ENCODE measurements at regions not wholly inside any gene's neighbourhood (a gene's known extent, or its start where the extent isn't known, plus 50 kb on each side); places are given as distances from the start of the nearest gene placed in this dataset.

- WGBS, 2 experiments (ENCODE audit: insufficient coverage in 2 of 2): 76% methylated on average over 8 to 9 of the region's 9 CpGs
- Histone ChIP-seq H3K4me1 (ENCODE audit: control insufficient read depth, insufficient read depth, low read length, poor library complexity, severe bottlenecking) (peaks cover 10% of the 10 kb centered on the region), H3K9me3 (ENCODE audit: control insufficient read depth, low read length) (peaks cover 3% of the 10 kb centered on the region), H3K27ac (ENCODE audit: low read depth, low read length, severe bottlenecking) (peak overlapping the region; percentile 53), H3K36me3 (ENCODE audit: control insufficient read depth, insufficient read depth, low read length) (no peaks in the 10 kb centered on the region), H3K4me3 (ENCODE audit: extremely low read depth, insufficient read depth, low read length, poor library complexity, severe bottlenecking) (no peak overlapping the region)
Measured at GRCh38 chr5:174159327-174160114, 114.0 kb downstream of the NSG2 start.

GRCh38 chr5:174165406-174165805 lies 119.9 kb downstream of the NSG2 start:
- Histone ChIP-seq H3K27ac (ENCODE audit: low read depth, low read length, severe bottlenecking) (no peak overlapping the region), H3K4me3 (ENCODE audit: extremely low read depth, insufficient read depth, low read length, poor library complexity, severe bottlenecking) (no peak overlapping the region), H3K9me3 (ENCODE audit: control insufficient read depth, low read length) (no peaks in the 10 kb centered on the region), H3K36me3 (ENCODE audit: control insufficient read depth, insufficient read depth, low read length) (no peaks in the 10 kb centered on the region), H3K4me1 (ENCODE audit: control insufficient read depth, insufficient read depth, low read length, poor library complexity, severe bottlenecking) (no peaks in the 10 kb centered on the region)
- 63 to 65% methylated on average over 5 to 6 of the region's 9 CpGs for WGBS, 2 experiments (ENCODE audit: insufficient coverage in 2 of 2)

GRCh38 chr5:174166231-174167079 lies 120.9 kb downstream of the NSG2 start:
- Histone ChIP-seq H3K27ac (ENCODE audit: low read depth, low read length, severe bottlenecking) (no peak overlapping the region), H3K36me3 (ENCODE audit: control insufficient read depth, insufficient read depth, low read length) (no peaks in the 10 kb centered on the region), H3K9me3 (ENCODE audit: control insufficient read depth, low read length) (no peaks in the 10 kb centered on the region), H3K4me3 (ENCODE audit: extremely low read depth, insufficient read depth, low read length, poor library complexity, severe bottlenecking) (no peak overlapping the region), H3K4me1 (ENCODE audit: control insufficient read depth, insufficient read depth, low read length, poor library complexity, severe bottlenecking) (no peaks in the 10 kb centered on the region)
- 67 to 75% methylated on average over 8 to 9 of the region's 10 CpGs for WGBS, 2 experiments (ENCODE audit: insufficient coverage in 2 of 2)

GRCh38 chr5:174167080-174167910 lies 121.8 kb downstream of the NSG2 start:
- Histone ChIP-seq H3K4me1 (ENCODE audit: control insufficient read depth, insufficient read depth, low read length, poor library complexity, severe bottlenecking) (no peaks in the 10 kb centered on the region), H3K36me3 (ENCODE audit: control insufficient read depth, insufficient read depth, low read length) (no peaks in the 10 kb centered on the region), H3K4me3 (ENCODE audit: extremely low read depth, insufficient read depth, low read length, poor library complexity, severe bottlenecking) (no peak overlapping the region), H3K27ac (ENCODE audit: low read depth, low read length, severe bottlenecking) (no peak overlapping the region), H3K9me3 (ENCODE audit: control insufficient read depth, low read length) (no peaks in the 10 kb centered on the region)
- 89 to 92% methylated on average over 9 to 11 of the region's 16 CpGs for WGBS, 2 experiments (ENCODE audit: insufficient coverage in 2 of 2)

- H3K9me3 ChIP-seq (ENCODE audit: control insufficient read depth, low read length): no peaks in the 10 kb centered on the region
- 9 to 17% methylated on average over 3 to 5 of the region's 5 CpGs for WGBS, 2 experiments (ENCODE audit: insufficient coverage in 2 of 2)
- no peak overlapping the region for H3K4me3 ChIP-seq (ENCODE audit: extremely low read depth, insufficient read depth, low read length, poor library complexity, severe bottlenecking)
- H3K4me1 ChIP-seq (ENCODE audit: control insufficient read depth, insufficient read depth, low read length, poor library complexity, severe bottlenecking): no peaks in the 10 kb centered on the region
- no peak overlapping the region for H3K27ac ChIP-seq (ENCODE audit: low read depth, low read length, severe bottlenecking)
- no peaks in the 10 kb centered on the region for H3K36me3 ChIP-seq (ENCODE audit: control insufficient read depth, insufficient read depth, low read length)
Measured at GRCh38 chr5:174172152-174172551, 126.6 kb downstream of the NSG2 start.

GRCh38 chr5:174172566-174172965 lies 127.1 kb downstream of the NSG2 start:
- H3K36me3 ChIP-seq (ENCODE audit: control insufficient read depth, insufficient read depth, low read length): no peaks in the 10 kb centered on the region
- H3K4me3 ChIP-seq (ENCODE audit: extremely low read depth, insufficient read depth, low read length, poor library complexity, severe bottlenecking): no peak overlapping the region
- H3K9me3 ChIP-seq (ENCODE audit: control insufficient read depth, low read length): no peaks in the 10 kb centered on the region
- H3K27ac ChIP-seq (ENCODE audit: low read depth, low read length, severe bottlenecking): no peak overlapping the region
- H3K4me1 ChIP-seq (ENCODE audit: control insufficient read depth, insufficient read depth, low read length, poor library complexity, severe bottlenecking): no peaks in the 10 kb centered on the region
- WGBS, 2 experiments (ENCODE audit: insufficient coverage in 2 of 2): 90 to 100% methylated on average over 1 to 2 of the region's 4 CpGs

GRCh38 chr5:174173766-174174165 lies 128.3 kb downstream of the NSG2 start:
- no peaks in the 10 kb centered on the region for H3K9me3 ChIP-seq (ENCODE audit: control insufficient read depth, low read length)
- WGBS, 2 experiments (ENCODE audit: insufficient coverage in 2 of 2): 94% methylated on average over 4 to 6 of the region's 6 CpGs
- no peaks in the 10 kb centered on the region for H3K4me1 ChIP-seq (ENCODE audit: control insufficient read depth, insufficient read depth, low read length, poor library complexity, severe bottlenecking)
- no peaks in the 10 kb centered on the region for H3K36me3 ChIP-seq (ENCODE audit: control insufficient read depth, insufficient read depth, low read length)
- no peak overlapping the region for H3K27ac ChIP-seq (ENCODE audit: low read depth, low read length, severe bottlenecking)
- no peak overlapping the region for H3K4me3 ChIP-seq (ENCODE audit: extremely low read depth, insufficient read depth, low read length, poor library complexity, severe bottlenecking)

GRCh38 chr5:174175716-174176268 lies 130.3 kb downstream of the NSG2 start:
- no peak overlapping the region for H3K4me3 ChIP-seq (ENCODE audit: extremely low read depth, insufficient read depth, low read length, poor library complexity, severe bottlenecking)
- WGBS, 2 experiments (ENCODE audit: insufficient coverage in 2 of 2): 94 to 96% methylated on average over 5 to 8 of the region's 12 CpGs

GRCh38 chr5:174176511-174176910 lies 131.0 kb downstream of the NSG2 start:
- no peaks in the 10 kb centered on the region for H3K36me3 ChIP-seq (ENCODE audit: control insufficient read depth, insufficient read depth, low read length)
- H3K4me3 ChIP-seq (ENCODE audit: extremely low read depth, insufficient read depth, low read length, poor library complexity, severe bottlenecking): no peak overlapping the region
- no peaks in the 10 kb centered on the region for H3K4me1 ChIP-seq (ENCODE audit: control insufficient read depth, insufficient read depth, low read length, poor library complexity, severe bottlenecking)
- WGBS, 2 experiments (ENCODE audit: insufficient coverage in 2 of 2): 88 to 93% methylated on average over 4 to 5 of the region's 5 CpGs
- H3K9me3 ChIP-seq (ENCODE audit: control insufficient read depth, low read length): no peaks in the 10 kb centered on the region
- no peak overlapping the region for H3K27ac ChIP-seq (ENCODE audit: low read depth, low read length, severe bottlenecking)

More at GRCh38 chr5:174175716-174176268, 130.3 kb downstream of the NSG2 start:
- Histone ChIP-seq H3K36me3 (ENCODE audit: control insufficient read depth, insufficient read depth, low read length) (no peaks in the 10 kb centered on the region), H3K9me3 (ENCODE audit: control insufficient read depth, low read length) (no peaks in the 10 kb centered on the region), H3K27ac (ENCODE audit: low read depth, low read length, severe bottlenecking) (no peak overlapping the region), H3K4me1 (ENCODE audit: control insufficient read depth, insufficient read depth, low read length, poor library complexity, severe bottlenecking) (no peaks in the 10 kb centered on the region)

- no peaks in the 10 kb centered on the region for H3K4me1 ChIP-seq (ENCODE audit: control insufficient read depth, insufficient read depth, low read length, poor library complexity, severe bottlenecking)
- WGBS, 2 experiments (ENCODE audit: insufficient coverage in 2 of 2): 80 to 89% methylated on average over 3 of the region's 6 CpGs
- no peaks in the 10 kb centered on the region for H3K9me3 ChIP-seq (ENCODE audit: control insufficient read depth, low read length)
- H3K27ac ChIP-seq (ENCODE audit: low read depth, low read length, severe bottlenecking): no peak overlapping the region
- H3K4me3 ChIP-seq (ENCODE audit: extremely low read depth, insufficient read depth, low read length, poor library complexity, severe bottlenecking): no peak overlapping the region
- H3K36me3 ChIP-seq (ENCODE audit: control insufficient read depth, insufficient read depth, low read length): no peaks in the 10 kb centered on the region
Measured at GRCh38 chr5:174177531-174177930, 132.0 kb downstream of the NSG2 start.
